ENCODE measurements at regions not wholly inside any gene's neighbourhood (a gene's known extent, or its start where the extent isn't known, plus 50 kb on each side); places are given as distances from the start of the nearest gene placed in this dataset.

DNA sequence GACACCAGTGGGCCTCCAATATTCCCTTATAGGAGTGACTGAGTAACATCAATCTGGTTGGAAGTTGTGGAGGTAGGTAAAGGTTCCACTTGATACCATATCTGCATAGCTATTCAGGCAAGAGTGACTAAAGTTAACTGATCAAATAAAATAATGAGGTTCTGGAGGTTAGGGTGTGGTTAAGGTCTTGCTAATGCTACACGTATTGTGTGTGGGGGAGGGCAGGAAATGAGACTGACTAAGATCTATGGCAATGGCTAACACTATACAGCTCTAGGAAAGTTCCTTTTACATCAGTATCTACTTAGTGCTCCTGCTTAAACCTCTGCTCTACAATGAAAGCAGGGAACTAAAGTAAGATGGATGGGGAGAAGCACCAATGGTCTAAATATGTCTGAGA, 149.1 kb upstream of the MGAT5 start:
- TF ChIP-seq CTCF (IDR thresholded peaks at IDR 0.05; ENCODE audit: low read depth, low read length, poor library complexity, severe bottlenecking) (no peak), EZH2phosphoT487 (IDR thresholded peaks at IDR 0.05; ENCODE audit: borderline replicate concordance, low read length) (no peak)

Data from DOHH2 (cell line).